CD4-positive, alpha-beta T cell treated with Interleukin-1 beta for 1 hour (primary cell): ENCODE measurements at regions not wholly inside any gene's neighbourhood (a gene's known extent, or its start where the extent isn't known, plus 50 kb on each side); places are given as distances from the start of the nearest gene placed in this dataset.
"Not testable (repeated sequence)": the region's sequence is repeated elsewhere in the genome, so short reads cannot be mapped to it uniquely, and the experiment has no call there.

Experiments
- DNase-seq, 2 donors: peaks; one replicate each; pipeline ENCODE4 v3.0.0-alpha.2; 2020 to 2022

- no peak for DNase-seq
Measured at GRCh38 chr6:84910906-84911607, 146.7 kb upstream of the TBX18 start.

GRCh38 chr6:84908304-84908904 is 144.0 kb upstream of the TBX18 start:
- DNase-seq, result no peak

- no peak for DNase-seq
Measured at GRCh38 chr6:84906514-84906913, 142.1 kb upstream of the TBX18 start.

- DNase-seq, result no peak
Measured at GRCh38 chr6:84905823-84906222, 141.4 kb upstream of the TBX18 start.

GRCh38 chr6:84902354-84902928 is 138.0 kb upstream of the TBX18 start:
- DNase-seq, result no peak

GRCh38 chr6:84897988-84898594 is 133.7 kb upstream of the TBX18 start:
- DNase-seq, result no peak

GRCh38 chr6:84897011-84897410 is 132.6 kb upstream of the TBX18 start:
- no peak for DNase-seq

GRCh38 chr6:84892671-84893070 is 128.3 kb upstream of the TBX18 start:
- no peak for DNase-seq

GRCh38 chr6:84882768-84883766 is 118.7 kb upstream of the TBX18 start:
- DNase-seq, result no peak

- DNase-seq, result not testable (repeated sequence)
Measured at GRCh38 chr6:84879385-84879784, 115.0 kb upstream of the TBX18 start.

- DNase-seq, result no peak
Measured at GRCh38 chr6:84877515-84878210, 113.3 kb upstream of the TBX18 start.

- DNase-seq, result no peak
Measured at GRCh38 chr6:84876723-84877514, 112.5 kb upstream of the TBX18 start.

GRCh38 chr6:84872996-84873723 is 108.8 kb upstream of the TBX18 start:
- DNase-seq, result no peak

- DNase-seq, result no peak
Measured at GRCh38 chr6:84871925-84872324, 107.5 kb upstream of the TBX18 start.

GRCh38 chr6:84870672-84871071 is 106.3 kb upstream of the TBX18 start:
- no peak for DNase-seq

- DNase-seq, result no peak
Measured at GRCh38 chr6:84868149-84868548, 103.8 kb upstream of the TBX18 start.

- no peak for DNase-seq
Measured at GRCh38 chr6:84867521-84867920, 103.1 kb upstream of the TBX18 start.

GRCh38 chr6:84866715-84867114 is 102.3 kb upstream of the TBX18 start:
- no peak for DNase-seq

- not testable (repeated sequence) for DNase-seq
Measured at GRCh38 chr6:84865372-84865771, 101.0 kb upstream of the TBX18 start.

GRCh38 chr6:84862843-84863242 is 98.4 kb upstream of the TBX18 start:
- no peak for DNase-seq

GRCh38 chr6:84860920-84861319 is 96.5 kb upstream of the TBX18 start:
- no peak for DNase-seq
